HEK293 (cell line): ENCODE measurements at regions not wholly inside any gene's neighbourhood (a gene's known extent, or its start where the extent isn't known, plus 50 kb on each side); places are given as distances from the start of the nearest gene placed in this dataset.

Source experiments
- BCL11B ChIP-seq: fragments of 450-650 bp; formaldehyde crosslinking; IDR thresholded peaks from 2 replicates; pipeline ENCODE4 v1.5.1; 2016; ENCODE audit warnings: low read depth, missing biosample characterization, missing genetic modification characterization
- PRDM10 ChIP-seq: fragments of 450-650 bp; formaldehyde crosslinking; IDR thresholded peaks from 2 replicates; pipeline ENCODE4 v1.5.1; 2016; ENCODE audit warnings: missing biosample characterization, missing genetic modification characterization
- ZFP37 ChIP-seq: fragments of 450-650 bp; formaldehyde crosslinking; IDR thresholded peaks from 2 replicates; pipeline ENCODE4 v1.5.1; 2016; ENCODE audit warnings: missing biosample characterization, missing genetic modification characterization
- ZNF302 ChIP-seq: fragments of 450-650 bp; formaldehyde crosslinking; IDR thresholded peaks from 2 replicates; pipeline ENCODE4 v1.5.1; 2016; ENCODE audit warnings: missing biosample characterization, missing genetic modification characterization, low read depth
- ZNF596 ChIP-seq: fragments of 450-650 bp; IDR thresholded peaks from 2 replicates; pipeline ENCODE4 v1.5.0; 2018; ENCODE audit warnings: missing biosample characterization, mild to moderate bottlenecking, missing genetic modification characterization, moderate library complexity
- ZNF623 ChIP-seq: fragments of 450-650 bp; formaldehyde crosslinking; IDR thresholded peaks from 2 replicates; pipeline ENCODE4 v1.5.1; 2016; ENCODE audit warnings: missing biosample characterization, missing genetic modification characterization
- TF ChIP-seq, protein P1 (sequence below): fragments of 450-650 bp; formaldehyde crosslinking; IDR thresholded peaks from 2 replicates; pipeline ENCODE4 v1.5.1; 2016; ENCODE audit warnings: missing biosample characterization, missing genetic modification characterization
- TF ChIP-seq, protein P2 (sequence below): fragments of 450-650 bp; formaldehyde crosslinking; IDR thresholded peaks from 2 replicates; pipeline ENCODE4 v1.5.1; 2016; ENCODE audit warnings: missing biosample characterization, missing genetic modification characterization

- TF ChIP-seq, protein P1, sequence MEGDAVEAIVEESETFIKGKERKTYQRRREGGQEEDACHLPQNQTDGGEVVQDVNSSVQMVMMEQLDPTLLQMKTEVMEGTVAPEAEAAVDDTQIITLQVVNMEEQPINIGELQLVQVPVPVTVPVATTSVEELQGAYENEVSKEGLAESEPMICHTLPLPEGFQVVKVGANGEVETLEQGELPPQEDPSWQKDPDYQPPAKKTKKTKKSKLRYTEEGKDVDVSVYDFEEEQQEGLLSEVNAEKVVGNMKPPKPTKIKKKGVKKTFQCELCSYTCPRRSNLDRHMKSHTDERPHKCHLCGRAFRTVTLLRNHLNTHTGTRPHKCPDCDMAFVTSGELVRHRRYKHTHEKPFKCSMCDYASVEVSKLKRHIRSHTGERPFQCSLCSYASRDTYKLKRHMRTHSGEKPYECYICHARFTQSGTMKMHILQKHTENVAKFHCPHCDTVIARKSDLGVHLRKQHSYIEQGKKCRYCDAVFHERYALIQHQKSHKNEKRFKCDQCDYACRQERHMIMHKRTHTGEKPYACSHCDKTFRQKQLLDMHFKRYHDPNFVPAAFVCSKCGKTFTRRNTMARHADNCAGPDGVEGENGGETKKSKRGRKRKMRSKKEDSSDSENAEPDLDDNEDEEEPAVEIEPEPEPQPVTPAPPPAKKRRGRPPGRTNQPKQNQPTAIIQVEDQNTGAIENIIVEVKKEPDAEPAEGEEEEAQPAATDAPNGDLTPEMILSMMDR (tag by site-specific recombination), result no peak
- TF ChIP-seq ZNF302 (tag by site-specific recombination) (no peak), ZFP37 (tag by site-specific recombination) (no peak), PRDM10 (no peak), BCL11B (no peak), ZNF596 (tag by site-specific recombination) (no peak), ZNF623 (tag by site-specific recombination) (no peak)
- TF ChIP-seq, protein P2, sequence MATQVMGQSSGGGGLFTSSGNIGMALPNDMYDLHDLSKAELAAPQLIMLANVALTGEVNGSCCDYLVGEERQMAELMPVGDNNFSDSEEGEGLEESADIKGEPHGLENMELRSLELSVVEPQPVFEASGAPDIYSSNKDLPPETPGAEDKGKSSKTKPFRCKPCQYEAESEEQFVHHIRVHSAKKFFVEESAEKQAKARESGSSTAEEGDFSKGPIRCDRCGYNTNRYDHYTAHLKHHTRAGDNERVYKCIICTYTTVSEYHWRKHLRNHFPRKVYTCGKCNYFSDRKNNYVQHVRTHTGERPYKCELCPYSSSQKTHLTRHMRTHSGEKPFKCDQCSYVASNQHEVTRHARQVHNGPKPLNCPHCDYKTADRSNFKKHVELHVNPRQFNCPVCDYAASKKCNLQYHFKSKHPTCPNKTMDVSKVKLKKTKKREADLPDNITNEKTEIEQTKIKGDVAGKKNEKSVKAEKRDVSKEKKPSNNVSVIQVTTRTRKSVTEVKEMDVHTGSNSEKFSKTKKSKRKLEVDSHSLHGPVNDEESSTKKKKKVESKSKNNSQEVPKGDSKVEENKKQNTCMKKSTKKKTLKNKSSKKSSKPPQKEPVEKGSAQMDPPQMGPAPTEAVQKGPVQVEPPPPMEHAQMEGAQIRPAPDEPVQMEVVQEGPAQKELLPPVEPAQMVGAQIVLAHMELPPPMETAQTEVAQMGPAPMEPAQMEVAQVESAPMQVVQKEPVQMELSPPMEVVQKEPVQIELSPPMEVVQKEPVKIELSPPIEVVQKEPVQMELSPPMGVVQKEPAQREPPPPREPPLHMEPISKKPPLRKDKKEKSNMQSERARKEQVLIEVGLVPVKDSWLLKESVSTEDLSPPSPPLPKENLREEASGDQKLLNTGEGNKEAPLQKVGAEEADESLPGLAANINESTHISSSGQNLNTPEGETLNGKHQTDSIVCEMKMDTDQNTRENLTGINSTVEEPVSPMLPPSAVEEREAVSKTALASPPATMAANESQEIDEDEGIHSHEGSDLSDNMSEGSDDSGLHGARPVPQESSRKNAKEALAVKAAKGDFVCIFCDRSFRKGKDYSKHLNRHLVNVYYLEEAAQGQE (tag by site-specific recombination), result no peak
Measured at GRCh38 chr5:39730699-39731098, 305.9 kb upstream of the DAB2 start.
